ENCODE measurements at regions not wholly inside any gene's neighbourhood (a gene's known extent, or its start where the extent isn't known, plus 50 kb on each side); places are given as distances from the start of the nearest gene placed in this dataset.

DNA sequence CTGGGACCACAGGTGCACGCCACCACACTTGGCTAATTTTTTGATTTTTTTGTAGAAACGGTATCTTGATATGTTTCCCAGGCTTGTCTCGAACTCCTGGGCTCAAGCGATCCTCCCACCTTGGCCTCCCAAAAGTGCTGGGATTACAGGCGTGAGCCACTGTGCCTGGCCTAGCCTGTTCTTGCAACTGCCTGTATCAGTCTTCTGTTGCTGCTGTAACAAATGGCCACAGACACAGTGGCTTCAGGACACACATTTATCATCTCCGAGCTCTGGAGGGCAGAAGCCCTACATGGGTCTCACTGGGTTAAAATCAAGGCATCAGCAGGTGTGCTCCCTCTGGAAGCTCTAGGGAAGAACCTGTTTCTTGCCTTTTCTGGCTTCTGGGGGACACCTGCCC is 79.9 kb upstream of the NCOR2 start:
- TF ChIP-seq, protein P1, sequence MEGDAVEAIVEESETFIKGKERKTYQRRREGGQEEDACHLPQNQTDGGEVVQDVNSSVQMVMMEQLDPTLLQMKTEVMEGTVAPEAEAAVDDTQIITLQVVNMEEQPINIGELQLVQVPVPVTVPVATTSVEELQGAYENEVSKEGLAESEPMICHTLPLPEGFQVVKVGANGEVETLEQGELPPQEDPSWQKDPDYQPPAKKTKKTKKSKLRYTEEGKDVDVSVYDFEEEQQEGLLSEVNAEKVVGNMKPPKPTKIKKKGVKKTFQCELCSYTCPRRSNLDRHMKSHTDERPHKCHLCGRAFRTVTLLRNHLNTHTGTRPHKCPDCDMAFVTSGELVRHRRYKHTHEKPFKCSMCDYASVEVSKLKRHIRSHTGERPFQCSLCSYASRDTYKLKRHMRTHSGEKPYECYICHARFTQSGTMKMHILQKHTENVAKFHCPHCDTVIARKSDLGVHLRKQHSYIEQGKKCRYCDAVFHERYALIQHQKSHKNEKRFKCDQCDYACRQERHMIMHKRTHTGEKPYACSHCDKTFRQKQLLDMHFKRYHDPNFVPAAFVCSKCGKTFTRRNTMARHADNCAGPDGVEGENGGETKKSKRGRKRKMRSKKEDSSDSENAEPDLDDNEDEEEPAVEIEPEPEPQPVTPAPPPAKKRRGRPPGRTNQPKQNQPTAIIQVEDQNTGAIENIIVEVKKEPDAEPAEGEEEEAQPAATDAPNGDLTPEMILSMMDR (IDR thresholded peaks at IDR 0.05; ENCODE audit: insufficient read depth, low read length), result no peak
- no peak for TF ChIP-seq POLR2AphosphoS5 (IDR thresholded peaks at IDR 0.05; ENCODE audit: low read depth)
- TF ChIP-seq SPI1 (IDR thresholded peaks at IDR 0.05; ENCODE audit: borderline replicate concordance, low read depth), result no peak
- TF ChIP-seq GABPA (IDR thresholded peaks at IDR 0.05; ENCODE audit: low read depth), result no peak
- TF ChIP-seq, protein P2, sequence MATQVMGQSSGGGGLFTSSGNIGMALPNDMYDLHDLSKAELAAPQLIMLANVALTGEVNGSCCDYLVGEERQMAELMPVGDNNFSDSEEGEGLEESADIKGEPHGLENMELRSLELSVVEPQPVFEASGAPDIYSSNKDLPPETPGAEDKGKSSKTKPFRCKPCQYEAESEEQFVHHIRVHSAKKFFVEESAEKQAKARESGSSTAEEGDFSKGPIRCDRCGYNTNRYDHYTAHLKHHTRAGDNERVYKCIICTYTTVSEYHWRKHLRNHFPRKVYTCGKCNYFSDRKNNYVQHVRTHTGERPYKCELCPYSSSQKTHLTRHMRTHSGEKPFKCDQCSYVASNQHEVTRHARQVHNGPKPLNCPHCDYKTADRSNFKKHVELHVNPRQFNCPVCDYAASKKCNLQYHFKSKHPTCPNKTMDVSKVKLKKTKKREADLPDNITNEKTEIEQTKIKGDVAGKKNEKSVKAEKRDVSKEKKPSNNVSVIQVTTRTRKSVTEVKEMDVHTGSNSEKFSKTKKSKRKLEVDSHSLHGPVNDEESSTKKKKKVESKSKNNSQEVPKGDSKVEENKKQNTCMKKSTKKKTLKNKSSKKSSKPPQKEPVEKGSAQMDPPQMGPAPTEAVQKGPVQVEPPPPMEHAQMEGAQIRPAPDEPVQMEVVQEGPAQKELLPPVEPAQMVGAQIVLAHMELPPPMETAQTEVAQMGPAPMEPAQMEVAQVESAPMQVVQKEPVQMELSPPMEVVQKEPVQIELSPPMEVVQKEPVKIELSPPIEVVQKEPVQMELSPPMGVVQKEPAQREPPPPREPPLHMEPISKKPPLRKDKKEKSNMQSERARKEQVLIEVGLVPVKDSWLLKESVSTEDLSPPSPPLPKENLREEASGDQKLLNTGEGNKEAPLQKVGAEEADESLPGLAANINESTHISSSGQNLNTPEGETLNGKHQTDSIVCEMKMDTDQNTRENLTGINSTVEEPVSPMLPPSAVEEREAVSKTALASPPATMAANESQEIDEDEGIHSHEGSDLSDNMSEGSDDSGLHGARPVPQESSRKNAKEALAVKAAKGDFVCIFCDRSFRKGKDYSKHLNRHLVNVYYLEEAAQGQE (IDR thresholded peaks at IDR 0.05; ENCODE audit: insufficient replicate concordance, low read depth), result no peak
